Activated CD8-positive, alpha-beta T cell treated with anti-CD3 and anti-CD28 coated beads, Interleukin-2, amount 10 ng/mL, durations not matched to agents 7 days and 5 days (primary cell): ENCODE measurements at regions not wholly inside any gene's neighbourhood (a gene's known extent, or its start where the extent isn't known, plus 50 kb on each side); places are given as distances from the start of the nearest gene placed in this dataset.
A peak's percentile ranks its signal among the peaks of the same experiment; 100 is the strongest.
"Not testable (repeated sequence)": the region's sequence is repeated elsewhere in the genome, so short reads cannot be mapped to it uniquely, and the experiment has no call there.

ENCODE experiments used
- ATAC-seq: fragments of 150-1000 bp; cut with Tn5 transposase; one replicate; pipeline ENCODE4 v1.10.0; 2021; ENCODE audit warnings: moderate library complexity
- CTCF ChIA-PET: fragments of 350-600 bp; sonication (Branson Sonifier 250); formaldehyde crosslinking; loops from one replicate; lab custom pipeline; 2021; ENCODE audit warnings: antibody characterized with exemption; lab: Charles Lee
- POLR2A ChIA-PET: fragments of 350-600 bp; sonication (Branson Sonifier 250); formaldehyde crosslinking; loops from one replicate; lab custom pipeline; 2021; ENCODE audit warnings: antibody characterized with exemption; lab: Charles Lee
- DNase-seq: peaks from one replicate; pipeline ENCODE4 v3.0.0-alpha.2; 2020
- H3K27ac Mint-ChIP-seq: one replicate; pipeline ENCODE4 v1.8.0; 2021; ENCODE audit warnings: mild to moderate bottlenecking, mixed read lengths
- H3K27me3 Mint-ChIP-seq: one replicate; pipeline ENCODE4 v1.8.0; 2021; ENCODE audit warnings: low read depth, mixed read lengths
- H3K36me3 Mint-ChIP-seq: one replicate; pipeline ENCODE4 v1.8.0; 2021; ENCODE audit warnings: low read depth, mixed read lengths
- H3K4me1 Mint-ChIP-seq: one replicate; pipeline ENCODE4 v1.8.0; 2021; ENCODE audit warnings: low read depth, mixed read lengths
- H3K4me3 Mint-ChIP-seq: one replicate; pipeline ENCODE4 v1.8.0; 2021; ENCODE audit warnings: mild to moderate bottlenecking, mixed read lengths
- H3K9me3 Mint-ChIP-seq: one replicate; pipeline ENCODE4 v1.8.0; 2022; ENCODE audit warnings: mixed read lengths; ENCODE audit not compliant: insufficient read depth

DNA sequence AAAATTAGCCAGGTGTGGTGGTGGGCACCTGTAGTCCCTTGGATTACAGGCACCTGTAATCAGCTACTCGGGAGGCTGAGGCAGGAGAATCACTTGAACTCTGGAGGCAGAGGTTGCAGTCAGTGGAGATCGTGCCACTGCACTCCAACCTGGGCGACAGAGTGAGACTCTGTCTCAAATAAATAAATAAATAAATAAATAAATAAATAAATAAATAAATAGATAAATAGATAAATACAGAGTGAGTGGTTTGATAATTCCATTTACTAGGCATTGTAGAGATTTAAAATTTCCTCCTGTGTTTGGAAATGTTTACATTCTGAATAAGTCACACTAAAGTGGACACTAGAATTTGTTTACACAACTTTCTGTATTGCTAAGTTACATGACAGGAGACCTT lies 504.4 kb upstream of the SEL1L start:
- H3K36me3 Mint-ChIP-seq, POLR2A ChIA-PET, H3K4me3 Mint-ChIP-seq, ATAC-seq, CTCF ChIA-PET, H3K9me3 Mint-ChIP-seq, H3K4me1 Mint-ChIP-seq, H3K27ac Mint-ChIP-seq, H3K27me3 Mint-ChIP-seq, DNase-seq: not testable (repeated sequence)

DNA sequence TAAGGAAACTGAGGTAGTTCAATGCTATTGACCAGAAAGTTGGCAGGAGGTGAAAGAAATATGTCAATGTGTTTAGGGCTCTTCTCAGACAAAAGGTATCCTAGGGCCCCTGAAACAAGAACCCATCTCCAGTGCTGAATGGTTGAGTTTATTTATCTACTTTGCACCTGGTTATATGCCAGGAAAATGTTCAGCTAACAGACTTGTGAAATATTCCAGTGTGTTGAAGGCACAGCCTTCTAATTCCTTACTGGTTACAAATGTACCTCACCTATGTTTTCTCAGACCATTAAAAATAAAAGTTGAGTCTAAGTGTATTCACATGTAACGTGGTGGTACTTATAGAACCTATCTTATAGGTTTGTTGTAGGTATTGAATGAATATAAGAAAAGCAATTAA lies 511.7 kb upstream of the SEL1L start:
- Mint-ChIP-seq H3K27me3 (no peaks in the 10 kb centered on the region), H3K27ac (no peak overlapping the region), H3K9me3 (peaks cover 3% of the 10 kb centered on the region), H3K4me3 (no peak overlapping the region), H3K4me1 (no peaks in the 10 kb centered on the region), H3K36me3 (no peaks in the 10 kb centered on the region)
- ChIA-PET CTCF (no interaction called here), POLR2A (no interaction called here)
- no peak for ATAC-seq
- DNase-seq: no peak

DNA sequence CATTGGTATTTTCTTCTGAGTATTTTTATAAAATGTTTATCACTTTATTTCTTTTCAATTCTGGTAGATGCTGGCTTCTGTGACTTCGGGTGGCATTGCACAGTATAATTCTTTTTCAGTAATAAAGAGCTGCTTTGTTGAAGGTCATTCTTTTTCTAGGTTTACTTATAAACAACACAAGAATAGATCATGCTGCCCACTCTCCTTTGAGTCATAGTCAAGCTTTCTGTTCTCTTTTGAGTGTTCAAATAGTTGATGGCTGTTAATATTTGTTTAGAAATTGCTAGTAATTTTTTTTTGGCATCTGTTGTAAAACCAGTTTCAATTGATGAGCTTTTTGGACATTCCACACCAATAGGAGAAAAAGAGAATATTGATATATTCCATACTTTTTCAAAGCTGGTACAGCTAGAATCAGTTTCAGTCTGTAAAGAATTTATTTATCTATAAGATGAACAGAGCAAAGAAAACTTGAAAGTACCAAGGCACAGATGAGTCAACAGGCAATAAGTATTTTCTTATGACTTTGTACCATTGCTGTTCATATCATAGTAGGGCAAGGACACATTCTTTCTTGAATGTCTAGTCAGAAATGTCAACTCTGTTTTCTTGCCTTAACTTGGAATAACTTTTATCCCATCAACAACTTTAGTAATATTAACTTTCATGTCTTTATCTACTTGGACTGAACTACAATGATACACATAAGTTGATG lies 513.0 kb upstream of the SEL1L start:
- POLR2A ChIA-PET: no interaction called here
- Mint-ChIP-seq H3K27ac (no peak overlapping the region), H3K36me3 (no peaks in the 10 kb centered on the region), H3K27me3 (no peaks in the 10 kb centered on the region), H3K4me1 (no peaks in the 10 kb centered on the region), H3K9me3 (peaks cover 3% of the 10 kb centered on the region), H3K4me3 (no peak overlapping the region)
- ATAC-seq (no peak), DNase-seq (no peak)
- CTCF ChIA-PET: no interaction called here

DNA sequence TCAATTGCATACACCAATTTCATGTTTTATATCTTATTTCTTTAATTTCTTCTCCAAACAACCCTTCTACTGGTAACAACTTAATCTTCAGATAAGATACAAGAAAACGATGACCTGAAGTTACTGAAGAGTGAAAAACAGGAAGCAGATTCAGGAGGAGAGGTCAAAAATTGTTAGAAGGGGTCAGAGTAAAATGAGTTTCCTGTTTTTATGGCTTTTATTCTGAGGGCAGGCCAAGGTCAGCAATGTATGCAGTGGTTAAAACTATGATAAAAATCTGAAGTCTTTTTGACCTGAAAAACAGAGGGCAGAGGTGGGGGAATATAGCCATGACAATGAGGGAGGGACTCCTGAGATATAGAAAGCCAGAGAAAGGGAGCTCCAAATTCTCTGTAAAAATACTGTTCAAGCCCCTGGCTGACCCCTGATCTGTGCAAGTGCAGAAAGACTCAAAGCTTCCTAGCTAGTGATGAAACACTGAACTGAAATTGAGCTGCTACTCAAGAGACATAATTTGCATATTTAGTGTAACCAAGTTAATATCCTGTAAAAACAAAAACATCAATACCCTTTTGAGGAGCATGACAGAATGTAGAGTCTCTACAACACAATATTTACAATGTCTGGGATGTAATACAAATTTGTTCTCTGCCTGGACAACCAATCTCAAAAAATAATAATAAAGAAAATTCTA lies 514.3 kb upstream of the SEL1L start:
- H3K9me3 Mint-ChIP-seq: peaks cover 3% of the 10 kb centered on the region
- no peak overlapping the region for H3K4me3 Mint-ChIP-seq
- no peak overlapping the region for H3K27ac Mint-ChIP-seq
- DNase-seq (no peak), ATAC-seq (no peak)
- ChIA-PET POLR2A (no interaction called here), CTCF (no interaction called here)
- no peaks in the 10 kb centered on the region for H3K27me3 Mint-ChIP-seq
- no peaks in the 10 kb centered on the region for H3K36me3 Mint-ChIP-seq
- H3K4me1 Mint-ChIP-seq: no peaks in the 10 kb centered on the region

DNA sequence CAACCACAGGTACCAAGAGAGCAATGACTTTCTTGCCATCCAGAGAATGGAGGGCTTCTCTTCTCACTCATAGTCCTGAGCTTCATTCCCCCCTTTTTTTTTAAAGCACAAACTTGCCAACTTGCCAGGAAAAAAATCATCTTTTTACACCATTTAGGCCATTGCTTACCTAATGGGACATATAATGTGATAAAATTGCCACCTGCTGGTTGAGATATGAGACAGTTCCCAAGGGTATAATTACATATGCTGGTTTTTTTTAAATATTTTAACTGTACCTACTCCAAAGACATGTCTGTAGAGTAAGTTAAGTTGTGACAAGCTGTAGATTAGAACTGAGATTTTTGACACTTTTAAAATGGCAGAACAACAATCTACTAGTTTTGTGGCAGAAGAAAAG lies 519.1 kb upstream of the SEL1L start:
- ATAC-seq: no peak
- Mint-ChIP-seq H3K27me3 (no peaks in the 10 kb centered on the region), H3K27ac (no peak overlapping the region), H3K36me3 (no peaks in the 10 kb centered on the region), H3K9me3 (peaks cover 3% of the 10 kb centered on the region), H3K4me3 (no peak overlapping the region), H3K4me1 (no peaks in the 10 kb centered on the region)
- POLR2A ChIA-PET: no interaction called here
- DNase-seq: no peak
- CTCF ChIA-PET: no interaction called here

DNA sequence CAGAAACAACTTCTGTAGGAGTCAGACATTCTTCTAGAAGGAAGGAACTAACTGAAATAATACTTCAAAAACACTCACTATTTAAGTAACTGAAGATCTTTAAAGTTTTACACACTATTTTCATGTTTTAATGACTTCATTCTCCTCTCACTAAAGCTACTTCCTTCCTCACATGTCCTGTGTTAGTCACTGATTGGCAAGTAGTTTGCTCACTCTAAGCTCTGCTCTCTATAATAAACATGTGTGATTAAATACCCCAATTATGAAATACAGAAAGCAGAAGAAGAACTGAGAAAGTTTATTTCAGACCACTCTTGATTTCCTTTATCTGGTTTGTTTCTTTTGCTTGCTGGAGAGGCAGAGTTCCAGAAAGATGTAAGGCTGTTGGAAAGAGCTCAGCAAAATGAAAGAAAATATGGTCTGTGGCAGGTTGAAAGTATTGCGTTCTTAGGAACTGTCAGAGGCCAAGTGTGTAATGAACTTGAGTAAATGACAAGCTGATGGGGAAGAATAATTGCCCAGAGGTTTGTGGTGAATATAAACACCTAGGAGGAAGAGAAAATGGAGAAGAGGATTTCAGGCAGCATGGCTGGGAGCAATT lies 522.0 kb upstream of the SEL1L start:
- Mint-ChIP-seq H3K9me3 (no peaks in the 10 kb centered on the region), H3K27ac (no peak overlapping the region), H3K36me3 (no peaks in the 10 kb centered on the region), H3K4me3 (no peak overlapping the region), H3K27me3 (no peaks in the 10 kb centered on the region), H3K4me1 (no peaks in the 10 kb centered on the region)
- ChIA-PET POLR2A (no interaction called here), CTCF (no interaction called here)
- ATAC-seq (no peak), DNase-seq (no peak)

DNA sequence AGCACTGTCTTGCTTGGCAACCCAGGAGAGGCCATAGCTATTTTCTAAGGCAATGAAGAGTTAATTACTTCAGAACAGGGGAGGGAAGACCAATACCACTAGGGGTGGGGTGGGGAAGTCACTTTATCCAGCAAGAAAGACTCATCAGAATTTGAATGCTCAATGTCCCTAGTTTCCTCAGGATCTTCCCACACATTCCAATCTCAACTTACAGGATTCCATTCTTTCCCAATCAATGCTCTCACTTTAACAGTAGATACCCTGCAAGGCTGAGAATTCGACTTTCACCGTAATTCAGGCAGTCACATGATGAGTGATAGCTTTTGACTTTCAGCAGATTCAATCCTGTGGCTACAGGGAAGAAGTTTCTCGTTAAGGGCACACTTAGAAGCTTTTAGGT lies 526.6 kb upstream of the SEL1L start:
- ChIA-PET CTCF (no interaction called here), POLR2A (no interaction called here)
- no peaks in the 10 kb centered on the region for H3K4me1 Mint-ChIP-seq
- no peaks in the 10 kb centered on the region for H3K27me3 Mint-ChIP-seq
- no peak overlapping the region for H3K27ac Mint-ChIP-seq
- no peaks in the 10 kb centered on the region for H3K36me3 Mint-ChIP-seq
- ATAC-seq (no peak), DNase-seq (no peak)
- H3K4me3 Mint-ChIP-seq: no peak overlapping the region
- H3K9me3 Mint-ChIP-seq: peaks cover 3% of the 10 kb centered on the region

DNA sequence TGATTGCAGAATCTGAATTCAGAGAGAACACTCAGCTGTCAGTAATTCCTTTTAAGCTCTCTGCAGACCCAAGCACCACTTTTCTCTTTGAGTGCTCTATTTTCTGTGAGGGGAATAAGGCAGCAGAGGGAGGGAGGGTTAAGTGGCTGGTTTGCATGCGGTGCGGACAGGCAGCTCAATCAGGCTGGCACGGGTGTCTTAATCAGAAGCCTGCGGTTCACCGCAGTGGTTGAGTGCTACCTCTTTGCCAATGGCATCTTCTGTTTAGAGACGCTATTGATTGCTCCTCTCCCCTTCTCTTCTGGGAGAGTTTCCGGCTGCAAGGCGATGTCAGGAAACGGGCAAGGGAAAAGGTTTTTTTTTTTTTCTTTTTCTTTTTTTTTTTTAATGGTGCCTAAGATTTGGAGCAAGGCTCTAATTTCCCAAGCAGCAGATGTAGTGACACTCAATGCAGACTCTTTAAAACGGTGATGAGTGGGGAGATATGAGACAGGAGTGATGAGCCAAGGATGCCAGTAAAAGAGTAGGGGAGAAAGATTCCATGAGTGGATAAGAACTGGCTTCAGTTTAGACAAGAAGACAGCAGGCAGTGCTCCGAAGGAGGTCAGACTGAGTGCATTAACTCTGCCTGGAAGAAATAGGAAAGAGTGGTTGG lies 533.7 kb upstream of the SEL1L start:
- DNase-seq (no peak), ATAC-seq (no peak)
- H3K4me1 Mint-ChIP-seq: no peaks in the 10 kb centered on the region
- POLR2A ChIA-PET: no interaction called here
- no peak overlapping the region for H3K27ac Mint-ChIP-seq
- peaks cover 9% of the 10 kb centered on the region for H3K9me3 Mint-ChIP-seq
- no peaks in the 10 kb centered on the region for H3K27me3 Mint-ChIP-seq
- H3K4me3 Mint-ChIP-seq: no peak overlapping the region
- CTCF ChIA-PET: no interaction called here
- no peaks in the 10 kb centered on the region for H3K36me3 Mint-ChIP-seq

DNA sequence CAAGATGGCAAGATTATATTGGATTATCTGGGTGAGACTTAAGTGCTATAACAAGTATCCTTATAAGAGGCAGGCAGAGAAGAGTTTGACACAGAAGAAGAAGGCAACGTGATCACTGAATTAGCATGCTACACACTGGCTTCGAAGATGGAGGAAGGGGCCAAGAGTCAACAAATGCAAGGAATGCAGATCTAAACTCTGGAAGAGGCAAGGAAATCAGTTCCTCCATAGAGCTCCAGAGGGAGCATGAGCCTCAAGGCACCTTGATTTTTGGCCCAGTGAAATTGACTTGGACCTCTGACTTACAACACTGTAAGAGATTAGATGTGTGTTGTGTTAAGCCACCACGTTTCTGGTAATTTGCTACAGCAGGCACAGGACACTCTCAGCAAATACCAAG lies 536.4 kb upstream of the SEL1L start:
- DNase-seq (no peak), ATAC-seq (no peak)
- Mint-ChIP-seq H3K36me3 (no peaks in the 10 kb centered on the region), H3K4me1 (no peaks in the 10 kb centered on the region), H3K4me3 (no peak overlapping the region), H3K9me3 (peaks cover 5% of the 10 kb centered on the region), H3K27ac (no peak overlapping the region), H3K27me3 (no peaks in the 10 kb centered on the region)
- POLR2A ChIA-PET: no interaction called here
- CTCF ChIA-PET: no interaction called here

DNA sequence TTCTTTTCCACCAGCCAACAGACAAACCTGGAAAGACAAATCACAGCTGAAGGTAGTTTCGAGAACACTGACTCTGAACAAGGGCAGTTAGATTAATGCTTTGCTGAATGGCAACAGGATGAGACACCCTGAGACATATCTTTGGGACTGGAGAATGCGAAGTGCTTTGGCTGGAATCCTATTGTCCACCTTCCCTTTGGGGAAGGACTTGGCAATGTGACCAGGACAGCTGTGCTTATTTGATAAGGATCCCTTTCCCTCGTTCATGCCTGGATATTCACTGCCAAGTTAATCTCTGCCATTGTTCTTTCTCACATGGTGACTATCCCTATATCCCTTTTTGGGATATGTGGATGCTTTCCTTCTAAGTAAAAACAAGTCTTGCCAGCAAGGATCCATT lies 537.1 kb upstream of the SEL1L start:
- ChIA-PET CTCF (no interaction called here), POLR2A (interaction anchor here (0.6 kb wide), 1 partner anchor 19 kb away, joined by 3 read pairs; no protein-coding TSS in a partner anchor)
- Mint-ChIP-seq H3K27ac (no peak overlapping the region), H3K4me3 (no peak overlapping the region), H3K9me3 (peaks cover 5% of the 10 kb centered on the region), H3K27me3 (no peaks in the 10 kb centered on the region), H3K4me1 (no peaks in the 10 kb centered on the region), H3K36me3 (no peaks in the 10 kb centered on the region)
- DNase-seq (no peak), ATAC-seq (no peak)

DNA sequence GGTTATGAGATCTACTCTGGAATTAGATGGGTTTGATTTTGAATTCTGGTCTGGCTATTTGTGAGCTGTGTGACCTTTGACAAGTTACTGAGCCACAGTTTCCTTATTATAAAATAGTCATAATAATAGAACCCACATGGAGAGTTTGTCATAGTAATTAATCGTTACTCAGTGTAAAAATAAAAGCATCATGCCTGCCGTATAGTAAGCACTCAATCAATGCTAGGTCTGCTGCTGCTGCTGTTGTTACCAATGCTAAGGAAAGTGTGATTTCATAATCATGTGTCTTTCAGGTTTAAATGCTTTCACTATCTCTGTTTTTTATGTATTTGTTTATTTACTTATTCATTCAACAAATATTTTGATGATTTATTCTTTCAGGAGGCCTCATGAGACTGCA lies 539.9 kb upstream of the SEL1L start:
- Mint-ChIP-seq H3K27me3 (no peaks in the 10 kb centered on the region), H3K9me3 (peaks cover 5% of the 10 kb centered on the region), H3K27ac (no peak overlapping the region), H3K36me3 (no peaks in the 10 kb centered on the region), H3K4me3 (no peak overlapping the region), H3K4me1 (no peaks in the 10 kb centered on the region)
- POLR2A ChIA-PET: no interaction called here
- ATAC-seq (no peak), DNase-seq (no peak)
- CTCF ChIA-PET: no interaction called here

DNA sequence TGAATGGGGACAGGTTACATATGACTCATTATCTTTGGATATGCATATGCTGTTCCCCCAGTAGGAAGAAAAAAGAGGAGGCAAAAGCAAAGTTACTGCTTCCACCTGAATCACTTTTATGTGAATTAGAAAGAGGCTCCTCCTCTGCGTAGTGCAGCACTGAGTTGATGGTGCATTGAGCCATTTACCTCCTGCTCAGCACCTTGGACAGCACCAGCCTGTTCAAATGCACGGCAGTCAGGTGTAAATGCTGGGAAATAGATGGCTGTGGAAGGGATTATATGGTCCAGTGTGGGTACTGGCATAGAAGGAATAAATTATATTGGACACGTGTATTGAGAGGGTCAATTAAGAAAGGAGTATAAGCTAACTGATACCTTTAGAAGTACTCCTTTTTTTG lies 541.9 kb upstream of the SEL1L start:
- Mint-ChIP-seq H3K4me3 (no peak overlapping the region), H3K4me1 (no peaks in the 10 kb centered on the region), H3K27me3 (no peaks in the 10 kb centered on the region), H3K36me3 (no peaks in the 10 kb centered on the region), H3K9me3 (peaks cover 5% of the 10 kb centered on the region), H3K27ac (no peak overlapping the region)
- ChIA-PET CTCF (no interaction called here), POLR2A (no interaction called here)
- DNase-seq (peak; percentile 40), ATAC-seq (no peak)
